Activated CD4-positive, CD25-positive, alpha-beta regulatory T cell treated with anti-CD3 and anti-CD28 coated beads, Interleukin-2, amount 50 U/mL, for 72 hours (primary cell): ENCODE measurements at regions not wholly inside any gene's neighbourhood (a gene's known extent, or its start where the extent isn't known, plus 50 kb on each side); places are given as distances from the start of the nearest gene placed in this dataset.
"Not testable (repeated sequence)": the region's sequence is repeated elsewhere in the genome, so short reads cannot be mapped to it uniquely, and the experiment has no call there.

Experiments
- DNase-seq: peaks from one replicate; pipeline ENCODE4 v3.0.0; 2021

- no peak for DNase-seq
Measured at GRCh38 chr11:87866951-87867350, 308.3 kb downstream of the RAB38 start.

- DNase-seq, result no peak
Measured at GRCh38 chr11:87861030-87861429, 314.2 kb downstream of the RAB38 start.

- no peak for DNase-seq
Measured at GRCh38 chr11:87859636-87860035, 315.6 kb downstream of the RAB38 start.

- no peak for DNase-seq
Measured at GRCh38 chr11:87851827-87852226, 323.4 kb downstream of the RAB38 start.

- DNase-seq, result no peak
Measured at GRCh38 chr11:87851234-87851633, 324.0 kb downstream of the RAB38 start.

- DNase-seq, result no peak
Measured at GRCh38 chr11:87849216-87849615, 326.0 kb downstream of the RAB38 start.

- no peak for DNase-seq
Measured at GRCh38 chr11:87840786-87841185, 334.5 kb downstream of the RAB38 start.

GRCh38 chr11:87832211-87832610 lies 343.0 kb downstream of the RAB38 start:
- no peak for DNase-seq

GRCh38 chr11:87820011-87820410 lies 355.2 kb downstream of the RAB38 start:
- no peak for DNase-seq

GRCh38 chr11:87819151-87819550 lies 356.1 kb downstream of the RAB38 start:
- no peak for DNase-seq

- DNase-seq, result no peak
Measured at GRCh38 chr11:87812571-87813365, 362.5 kb downstream of the RAB38 start.

- no peak for DNase-seq
Measured at GRCh38 chr11:87810486-87810885, 364.8 kb downstream of the RAB38 start.

GRCh38 chr11:87809256-87809655 lies 366.0 kb downstream of the RAB38 start:
- DNase-seq, result no peak

GRCh38 chr11:87804176-87804575 lies 371.1 kb downstream of the RAB38 start:
- DNase-seq, result no peak

- no peak for DNase-seq
Measured at GRCh38 chr11:87803748-87804147, 371.5 kb downstream of the RAB38 start.

GRCh38 chr11:87784862-87785261 lies 390.4 kb downstream of the RAB38 start:
- DNase-seq, result not testable (repeated sequence)

GRCh38 chr11:87780068-87780413 lies 395.2 kb downstream of the RAB38 start:
- no peak for DNase-seq

- DNase-seq, result no peak
Measured at GRCh38 chr11:87779276-87780067, 395.8 kb downstream of the RAB38 start.

GRCh38 chr11:87778357-87778756 lies 396.9 kb downstream of the RAB38 start:
- no peak for DNase-seq

GRCh38 chr11:87775036-87775435 lies 400.2 kb downstream of the RAB38 start:
- DNase-seq, result no peak

GRCh38 chr11:87769661-87770060 lies 405.6 kb downstream of the RAB38 start:
- no peak for DNase-seq

GRCh38 chr11:87767615-87768014 lies 407.6 kb downstream of the RAB38 start:
- DNase-seq, result no peak

GRCh38 chr11:87764075-87764474 lies 411.2 kb downstream of the RAB38 start:
- DNase-seq, result not testable (repeated sequence)

GRCh38 chr11:87754685-87755084 lies 420.6 kb downstream of the RAB38 start:
- no peak for DNase-seq
